ENCODE measurements at regions not wholly inside any gene's neighbourhood (a gene's known extent, or its start where the extent isn't known, plus 50 kb on each side); places are given as distances from the start of the nearest gene placed in this dataset.

GRCh38 chr5:97751540-97751939, 568.5 kb upstream of the RIOK2 start:
- no peak for FAIRE-seq
- TF ChIP-seq POU5F1 (IDR thresholded peaks at IDR 0.05; ENCODE audit: low read depth, low read length) (no peak), RNF2 (IDR thresholded peaks at IDR 0.05; ENCODE audit: borderline replicate concordance, low read depth, low read length, missing control alignments, poor library complexity, severe bottlenecking) (no peak), YY1 (IDR thresholded peaks at IDR 0.05; ENCODE audit: low read depth, low read length) (no peak)

More at GRCh38 chr5:97751540-97751939, 568.5 kb upstream of the RIOK2 start:
- no peak overlapping the region for H2BK20ac ChIP-seq (ENCODE audit: low read length)
- H3K79me1 ChIP-seq (ENCODE audit: low read depth, low read length) = no peaks in the 10 kb centered on the region
- H4K5ac ChIP-seq (ENCODE audit: insufficient read length, low read depth, low read length) = no peak overlapping the region
- no peak overlapping the region for H2AK5ac ChIP-seq (ENCODE audit: low read depth, low read length)
- ChIA-PET POLR2A (ENCODE audit: partially characterized antibody) (no interaction called here), CTCF (ENCODE audit: partially characterized antibody) (interaction anchor here (1.0 to 1.5 kb wide), 2 partner anchors 15 to 428 kb away, joined by 3 read pairs; no protein-coding TSS in a partner anchor)
- H2BK120ac ChIP-seq (replicated peaks; ENCODE audit: low read depth, low read length) = no peak overlapping the region
- H3K79me2 ChIP-seq (ENCODE audit: control insufficient read depth in 1 of 2, insufficient read depth in 2 of 2, low read length in 2 of 2) = no peaks in the 10 kb centered on the region
- no peaks in the 10 kb centered on the region for H3K4me1 ChIP-seq (replicated peaks in 1 of 4; ENCODE audit: control insufficient read depth in 3 of 4, insufficient read depth in 4 of 4, low read length in 3 of 4)
- H3K27ac ChIP-seq (ENCODE audit: low read depth, low read length) = no peak overlapping the region
- no peak overlapping the region for H2BK5ac ChIP-seq (ENCODE audit: low read depth, low read length)
- no peak overlapping the region for H2BK15ac ChIP-seq (ENCODE audit: low read length)
- no peak overlapping the region for H2AFZ ChIP-seq (ENCODE audit: low read length)
- H3K36me3 ChIP-seq (ENCODE audit: control insufficient read depth in 2 of 4, insufficient read depth in 4 of 4, low read length in 3 of 4) = no peaks in the 10 kb centered on the region
- H3K4me2 ChIP-seq (ENCODE audit: insufficient read depth in 1 of 2, low read depth in 2 of 2, low read length in 2 of 2) = no peak overlapping the region
- H3K56ac ChIP-seq (replicated peaks; ENCODE audit: insufficient read length, low read depth, low read length) = no peak overlapping the region
- H3K23me2 ChIP-seq (ENCODE audit: low read depth, low read length) = no peaks in the 10 kb centered on the region
- H4K20me1 ChIP-seq (replicated peaks in 1 of 2; ENCODE audit: control insufficient read depth in 1 of 2, insufficient read depth in 2 of 2, low read length in 2 of 2) = no peaks in the 10 kb centered on the region
- no peak overlapping the region for H3K14ac ChIP-seq (ENCODE audit: insufficient read length)
- H3K18ac ChIP-seq (ENCODE audit: extremely low read depth, low read length) = no peak overlapping the region
- no peak for DNase-seq (ENCODE audit: low read depth in 1 of 2, low spot score in 2 of 2)
- no peak overlapping the region for H3K4ac ChIP-seq (replicated peaks; ENCODE audit: insufficient read length, low read depth, low read length)
- H4K8ac ChIP-seq (ENCODE audit: extremely low read depth, insufficient read depth, low read length) = no peak overlapping the region
- H4K91ac ChIP-seq (replicated peaks; ENCODE audit: insufficient read length, low read length) = no peak overlapping the region
- no peaks in the 10 kb centered on the region for H3K9me3 ChIP-seq (ENCODE audit: insufficient read depth in 2 of 2, low read depth in 1 of 2, low read length in 1 of 2)
- H2BK12ac ChIP-seq (ENCODE audit: low read depth, low read length) = no peak overlapping the region
- H3K9ac ChIP-seq (replicated peaks in 1 of 4; ENCODE audit: extremely low read depth in 1 of 4, low read depth in 3 of 4, low read length in 3 of 4) = no peak overlapping the region
- H3K23ac ChIP-seq (ENCODE audit: insufficient read length) = no peak overlapping the region
- peaks cover 0 to 1% (median 0%) of the 10 kb centered on the region in 4 experiments; a peak in 1 of 7 replicates for H3K27me3 ChIP-seq (replicated peaks in 1 of 4; ENCODE audit: control insufficient read depth in 3 of 4, extremely low read depth in 1 of 4, insufficient read depth in 3 of 4, low read length in 3 of 4)
- 85% methylated on average over 1 of the region's 1 CpG; no CpG with 5 or more reads in 1 of the 2 experiments for WGBS, 2 experiments (ENCODE audit: extremely low coverage in 1 of 2, insufficient coverage in 1 of 2, insufficient read length in 1 of 2, insufficient replicate concordance in 2 of 2, low coverage in 1 of 2, low lambda C conversion rate in 2 of 2, missing lambda C conversion rate in 1 of 2)
- H3K4me3 ChIP-seq (ENCODE audit: extremely low read depth in 1 of 4, insufficient read depth in 2 of 4, low read depth in 3 of 4, low read length in 4 of 4) = no peak overlapping the region

All from H1 (cell line).